GM12872 (cell line): ENCODE measurements at regions not wholly inside any gene's neighbourhood (a gene's known extent, or its start where the extent isn't known, plus 50 kb on each side); places are given as distances from the start of the nearest gene placed in this dataset.

ENCODE experiments used
- CTCF ChIP-seq: IDR thresholded peaks from 3 replicates; pipeline ENCODE4 v1.5.1; 2011; ENCODE audit warnings: low read depth, mild to moderate bottlenecking, low read length, moderate library complexity; ENCODE audit not compliant: insufficient read depth

- 0 out of 3 replicates have a peak, but pooled peaks have one; percentile 14 for TF ChIP-seq CTCF
These were observed 433.1 kb upstream of the SMIM31 start for GRCh38 chr4:164320847-164321246.

- no peak for TF ChIP-seq CTCF
These were observed 427.9 kb upstream of the SMIM31 start for GRCh38 chr4:164326056-164326455.

DNA sequence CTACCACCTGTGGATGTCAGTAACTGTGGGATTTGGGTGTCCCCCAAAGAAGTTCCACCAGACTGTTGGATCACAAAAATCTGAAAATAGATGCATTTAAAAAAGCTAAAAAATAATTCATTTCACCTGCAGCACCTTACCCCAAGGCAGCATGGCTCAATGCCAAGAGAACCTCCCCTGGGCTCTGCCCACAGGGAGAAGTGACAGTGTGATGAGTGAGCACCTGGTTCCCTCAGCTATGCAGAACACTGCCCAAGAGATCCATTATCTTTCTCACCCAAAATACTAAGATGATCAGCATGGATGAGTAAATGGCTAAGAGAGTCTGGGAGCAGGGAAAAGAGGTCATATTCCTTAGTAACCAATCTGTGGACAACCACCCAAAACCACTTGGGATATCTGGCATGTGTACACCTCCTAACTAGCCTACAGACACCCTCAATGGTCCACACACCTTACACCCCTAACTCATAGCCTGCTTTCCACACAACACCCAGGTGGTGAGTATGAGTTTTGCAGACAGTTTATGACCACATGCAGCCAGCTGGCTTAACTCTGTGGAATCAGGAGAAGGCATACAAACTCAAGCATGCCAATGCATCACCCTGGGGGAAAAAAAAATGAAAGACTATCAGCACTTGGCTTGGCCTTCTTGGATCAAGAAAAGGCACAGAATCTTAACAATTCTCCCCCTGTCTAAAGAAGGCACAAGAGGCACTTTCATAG, 416.5 kb upstream of the SMIM31 start:
- TF ChIP-seq CTCF: no peak

DNA sequence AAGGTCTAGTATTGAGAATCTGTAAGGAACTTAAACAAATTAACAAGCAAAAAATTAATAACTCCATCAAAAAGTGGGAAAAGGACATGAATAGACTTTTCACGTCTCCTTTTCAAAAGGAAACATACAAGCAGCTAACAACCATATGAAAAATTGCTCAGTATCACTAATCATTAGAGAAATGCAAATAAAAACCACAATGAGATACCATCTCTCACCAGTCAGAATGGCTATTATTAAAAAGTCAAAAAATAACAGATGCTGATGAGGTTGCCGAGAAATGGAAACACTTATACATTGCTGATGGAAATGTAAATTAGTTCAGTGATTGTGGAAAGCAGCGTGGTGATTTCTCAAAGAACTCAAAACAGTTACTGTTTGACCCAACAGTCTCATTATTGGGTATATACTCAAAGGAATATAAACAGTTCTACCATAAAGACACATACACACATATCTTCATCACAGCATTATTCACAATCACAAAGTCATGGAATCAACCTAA, 410.4 kb upstream of the SMIM31 start:
- TF ChIP-seq CTCF: no peak

DNA sequence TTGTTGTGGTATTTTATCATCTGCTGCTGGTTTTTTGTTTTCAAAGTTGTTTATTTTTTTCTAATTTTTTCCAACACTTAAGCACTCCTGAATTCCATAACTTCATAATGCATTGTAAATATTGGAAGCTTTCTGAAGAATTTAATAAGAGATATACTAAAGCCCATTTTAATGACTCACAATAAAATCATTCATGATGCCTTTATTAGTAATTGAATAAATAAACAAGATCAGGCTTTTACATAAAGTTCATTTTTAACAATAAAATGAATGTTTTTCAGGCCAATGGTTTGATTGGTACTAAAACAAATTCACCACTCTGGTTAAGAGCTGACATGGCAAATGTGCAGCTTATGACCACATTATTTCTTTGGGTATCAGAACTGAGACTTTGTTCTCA, 408.2 kb upstream of the SMIM31 start:
- TF ChIP-seq CTCF: no peak

DNA sequence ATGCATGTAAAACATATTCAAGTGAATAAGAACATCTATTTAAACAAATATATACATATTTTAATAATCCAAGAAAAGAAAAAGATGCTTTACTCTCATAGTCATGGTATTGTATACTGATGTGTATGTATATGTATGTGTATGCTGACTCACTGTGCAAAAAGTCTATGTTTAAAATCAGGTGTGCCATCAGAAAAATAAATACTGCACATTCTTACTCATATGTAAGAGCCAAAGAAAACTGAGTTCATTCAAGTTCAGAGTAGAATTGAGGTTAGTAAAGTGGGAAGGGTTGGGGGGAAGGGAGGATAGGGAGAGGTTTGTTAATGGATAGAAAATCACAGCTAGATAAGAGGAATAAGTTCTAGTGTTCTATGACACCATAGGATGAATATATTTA, 403.9 kb upstream of the SMIM31 start:
- no peak for TF ChIP-seq CTCF

DNA sequence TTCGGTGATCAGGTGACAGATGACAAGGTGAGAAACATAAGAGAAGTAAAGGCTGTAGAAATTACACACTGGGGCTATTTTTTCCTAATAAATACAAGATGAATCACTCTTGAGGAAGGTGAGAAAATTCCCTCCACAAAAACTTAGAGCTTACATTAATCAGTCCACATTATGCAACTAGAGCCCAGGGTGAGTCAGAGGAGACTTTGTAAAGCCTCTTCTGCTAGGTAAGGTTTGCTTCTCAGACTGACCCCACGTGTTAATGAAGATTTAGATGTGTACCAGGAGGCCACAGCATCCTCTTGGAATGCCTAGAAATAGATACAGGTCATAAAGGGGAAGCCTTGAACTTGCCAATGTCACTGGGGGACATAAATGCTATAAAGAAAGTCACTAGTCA, 396.0 kb upstream of the SMIM31 start:
- TF ChIP-seq CTCF: no peak

- no peak for TF ChIP-seq CTCF
These were observed 395.5 kb upstream of the SMIM31 start for GRCh38 chr4:164358400-164358799.
